ENCODE measurements at regions not wholly inside any gene's neighbourhood (a gene's known extent, or its start where the extent isn't known, plus 50 kb on each side); places are given as distances from the start of the nearest gene placed in this dataset.
A peak's percentile ranks its signal among the peaks of the same experiment; 100 is the strongest.

GRCh38 chr4:180937083-180937482, 1306.1 kb upstream of the TENM3 start:
- no peak for DNase-seq (ENCODE audit: low read depth)
- in situ Hi-C loops (cut with HindIII; ENCODE audit: low sequenced_read_pairs) = no loop called here
- no peak for TF ChIP-seq CTCF (IDR thresholded peaks at IDR 0.05; ENCODE audit: low read depth, low read length, missing control alignments)
- H3K4me3 ChIP-seq (ENCODE audit: low read depth, low read length) = no peak overlapping the region

- DNase-seq (ENCODE audit: low read depth) = no peak
- no peak for TF ChIP-seq CTCF (IDR thresholded peaks at IDR 0.05; ENCODE audit: low read depth, low read length, missing control alignments)
- in situ Hi-C loops (cut with HindIII; ENCODE audit: low sequenced_read_pairs) = no loop called here
- no peak overlapping the region for H3K4me3 ChIP-seq (ENCODE audit: low read depth, low read length)
Measured at GRCh38 chr4:180940680-180941079, 1302.5 kb upstream of the TENM3 start.

GRCh38 chr4:180942367-180942916, 1300.8 kb upstream of the TENM3 start:
- H3K4me3 ChIP-seq (ENCODE audit: low read depth, low read length) = no peak overlapping the region
- TF ChIP-seq CTCF (IDR thresholded peaks at IDR 0.05; ENCODE audit: low read depth, low read length, missing control alignments) = no peak
- DNase-seq (ENCODE audit: low read depth) = no peak
- in situ Hi-C loops (cut with HindIII; ENCODE audit: low sequenced_read_pairs) = no loop called here

- no peak for TF ChIP-seq CTCF (IDR thresholded peaks at IDR 0.05; ENCODE audit: low read depth, low read length, missing control alignments)
- in situ Hi-C loops (cut with HindIII; ENCODE audit: low sequenced_read_pairs) = no loop called here
- no peak for DNase-seq (ENCODE audit: low read depth)
- no peak overlapping the region for H3K4me3 ChIP-seq (ENCODE audit: low read depth, low read length)
Measured at GRCh38 chr4:180946188-180946587, 1297.0 kb upstream of the TENM3 start.

GRCh38 chr4:180947425-180947824, 1295.8 kb upstream of the TENM3 start:
- in situ Hi-C loops (cut with HindIII; ENCODE audit: low sequenced_read_pairs) = no loop called here
- DNase-seq (ENCODE audit: low read depth) = no peak
- peak; percentile 14 for TF ChIP-seq CTCF (IDR thresholded peaks at IDR 0.05; ENCODE audit: low read depth, low read length, missing control alignments)
- H3K4me3 ChIP-seq (ENCODE audit: low read depth, low read length) = no peak overlapping the region

GRCh38 chr4:180949424-180950213, 1293.6 kb upstream of the TENM3 start:
- TF ChIP-seq CTCF (IDR thresholded peaks at IDR 0.05; ENCODE audit: low read depth, low read length, missing control alignments) = no peak
- no peak for DNase-seq (ENCODE audit: low read depth)
- no peak overlapping the region for H3K4me3 ChIP-seq (ENCODE audit: low read depth, low read length)
- in situ Hi-C loops (cut with HindIII; ENCODE audit: low sequenced_read_pairs) = no loop called here

Data from astrocyte of the cerebellum (primary cell).